Natural killer cell treated with Interleukin-12 subunit alpha and Interleukin-12 subunit beta and Interleukin-15 and Interleukin-18, amount 100 ng/mL, for 72 hours (primary cell): ENCODE measurements at regions not wholly inside any gene's neighbourhood (a gene's known extent, or its start where the extent isn't known, plus 50 kb on each side); places are given as distances from the start of the nearest gene placed in this dataset.
"Not testable (repeated sequence)": the region's sequence is repeated elsewhere in the genome, so short reads cannot be mapped to it uniquely, and the experiment has no call there.

Source experiments
- ATAC-seq, 2 donors: fragments of 150-1000 bp; cut with Tn5 transposase in 1 of 2; sonication (Bioruptor Pico), chemical (Tn5 transposase) in 1 of 2; 2 replicates each; pipeline ENCODE4 v1.10.0; 2021
- DNase-seq: peaks from one replicate; pipeline ENCODE4 v3.0.0; 2022; ENCODE audit warnings: low spot score
- H3K27ac Mint-ChIP-seq, 2 donors: 1 replicate in 1 of 2; 2 replicates in 1 of 2; pipeline ENCODE4 v1.8.0; 2022; ENCODE audit warnings: mixed read lengths in 2 of 2, mild to moderate bottlenecking in 1 of 2, moderate library complexity in 1 of 2
- H3K27me3 Mint-ChIP-seq, 2 donors: 1 replicate in 1 of 2; 2 replicates in 1 of 2; pipeline ENCODE4 v1.8.0; 2022; ENCODE audit warnings: mixed read lengths in 2 of 2
- H3K36me3 Mint-ChIP-seq: one replicate; pipeline ENCODE4 v1.8.0; 2022; ENCODE audit warnings: mixed read lengths
- H3K4me1 Mint-ChIP-seq, 2 donors: 1 replicate in 1 of 2; 2 replicates in 1 of 2; pipeline ENCODE4 v1.8.0; 2022; ENCODE audit warnings: low read depth in 2 of 2, mixed read lengths in 2 of 2, mild to moderate bottlenecking in 1 of 2
- H3K4me3 Mint-ChIP-seq: one replicate; pipeline ENCODE4 v1.8.0; 2022; ENCODE audit warnings: mixed read lengths
- H3K9me3 Mint-ChIP-seq: 2 replicates; pipeline ENCODE4 v1.8.0; 2022; ENCODE audit warnings: mixed read lengths

GRCh38 chrX:138877746-138878145, 166.2 kb upstream of the FGF13 start:
- DNase-seq (no peak), ATAC-seq (no peak)
- H3K9me3 Mint-ChIP-seq = no peaks in the 10 kb centered on the region
- no peaks in the 10 kb centered on the region for H3K4me1 Mint-ChIP-seq
- no peak overlapping the region for H3K4me3 Mint-ChIP-seq
- H3K27ac Mint-ChIP-seq = no peak overlapping the region
- H3K36me3 Mint-ChIP-seq = no peaks in the 10 kb centered on the region
- H3K27me3 Mint-ChIP-seq = peaks cover 0 to 5% of the 10 kb centered on the region in 2 donors

- Mint-ChIP-seq H3K27ac (no peak overlapping the region), H3K27me3 (peaks cover 0 to under 1% of the 10 kb centered on the region in 2 donors), H3K36me3 (no peaks in the 10 kb centered on the region), H3K4me3 (no peak overlapping the region), H3K9me3 (no peaks in the 10 kb centered on the region), H3K4me1 (no peaks in the 10 kb centered on the region)
- DNase-seq = no peak
- ATAC-seq = no peak
These were observed 164.0 kb upstream of the FGF13 start for GRCh38 chrX:138875472-138875871.

- ATAC-seq (no peak), DNase-seq (no peak)
- Mint-ChIP-seq H3K27me3 (peaks cover 0 to 3% of the 10 kb centered on the region in 2 donors), H3K4me1 (no peaks in the 10 kb centered on the region), H3K4me3 (no peak overlapping the region), H3K9me3 (no peaks in the 10 kb centered on the region), H3K27ac (no peak overlapping the region), H3K36me3 (no peaks in the 10 kb centered on the region)
These were observed 162.9 kb upstream of the FGF13 start for GRCh38 chrX:138874271-138874935.

GRCh38 chrX:138873640-138874039, 162.1 kb upstream of the FGF13 start:
- H3K27me3 Mint-ChIP-seq, DNase-seq, ATAC-seq, H3K4me1 Mint-ChIP-seq, H3K9me3 Mint-ChIP-seq, H3K36me3 Mint-ChIP-seq, H3K4me3 Mint-ChIP-seq, H3K27ac Mint-ChIP-seq: not testable (repeated sequence)

- Mint-ChIP-seq H3K27ac (no peak overlapping the region), H3K27me3 (peaks cover 0 to 3% of the 10 kb centered on the region in 2 donors), H3K9me3 (no peaks in the 10 kb centered on the region), H3K4me1 (no peaks in the 10 kb centered on the region), H3K36me3 (no peaks in the 10 kb centered on the region), H3K4me3 (no peak overlapping the region)
- DNase-seq (no peak), ATAC-seq (no peak)
These were observed 161.0 kb upstream of the FGF13 start for GRCh38 chrX:138872537-138872936.

- Mint-ChIP-seq H3K4me3 (no peak overlapping the region), H3K4me1 (no peaks in the 10 kb centered on the region), H3K36me3 (no peaks in the 10 kb centered on the region), H3K9me3 (no peaks in the 10 kb centered on the region), H3K27me3 (peaks cover 0 to 3% of the 10 kb centered on the region in 2 donors), H3K27ac (no peak overlapping the region)
- ATAC-seq (no peak), DNase-seq (no peak)
These were observed 160.2 kb upstream of the FGF13 start for GRCh38 chrX:138871739-138872138.

- DNase-seq (no peak), ATAC-seq (no peak)
- peaks cover 0 to 7% of the 10 kb centered on the region in 2 donors for H3K27me3 Mint-ChIP-seq
- no peak overlapping the region for H3K27ac Mint-ChIP-seq
- H3K9me3 Mint-ChIP-seq = no peaks in the 10 kb centered on the region
- no peak overlapping the region for H3K4me3 Mint-ChIP-seq
- H3K36me3 Mint-ChIP-seq = no peaks in the 10 kb centered on the region
- H3K4me1 Mint-ChIP-seq = no peaks in the 10 kb centered on the region
These were observed 155.1 kb upstream of the FGF13 start for GRCh38 chrX:138866643-138867042.

GRCh38 chrX:138865093-138865649, 153.7 kb upstream of the FGF13 start:
- H3K27me3 Mint-ChIP-seq = peaks cover 0 to 6% of the 10 kb centered on the region in 2 donors
- H3K4me1 Mint-ChIP-seq = no peaks in the 10 kb centered on the region
- no peak overlapping the region for H3K4me3 Mint-ChIP-seq
- H3K9me3 Mint-ChIP-seq = no peaks in the 10 kb centered on the region
- H3K27ac Mint-ChIP-seq = no peak overlapping the region
- no peaks in the 10 kb centered on the region for H3K36me3 Mint-ChIP-seq
- no peak for DNase-seq
- no peak for ATAC-seq

- Mint-ChIP-seq H3K4me3 (no peak overlapping the region), H3K36me3 (no peaks in the 10 kb centered on the region), H3K9me3 (no peaks in the 10 kb centered on the region), H3K27me3 (peaks cover 0 to 12% of the 10 kb centered on the region in 2 donors), H3K4me1 (no peaks in the 10 kb centered on the region), H3K27ac (no peak overlapping the region)
- ATAC-seq = no peak
- DNase-seq = no peak
These were observed 147.9 kb upstream of the FGF13 start for GRCh38 chrX:138859421-138859820.

GRCh38 chrX:138858951-138859350, 147.4 kb upstream of the FGF13 start:
- DNase-seq = no peak
- H3K4me1 Mint-ChIP-seq = no peaks in the 10 kb centered on the region
- no peaks in the 10 kb centered on the region for H3K36me3 Mint-ChIP-seq
- no peak overlapping the region for H3K27ac Mint-ChIP-seq
- H3K9me3 Mint-ChIP-seq = no peaks in the 10 kb centered on the region
- no peak for ATAC-seq
- no peak overlapping the region for H3K4me3 Mint-ChIP-seq
- peaks cover 0 to 12% of the 10 kb centered on the region in 2 donors for H3K27me3 Mint-ChIP-seq

GRCh38 chrX:138858438-138858837, 146.9 kb upstream of the FGF13 start:
- Mint-ChIP-seq H3K36me3 (no peaks in the 10 kb centered on the region), H3K27ac (no peak overlapping the region), H3K27me3 (peaks cover 0 to 12% of the 10 kb centered on the region in 2 donors), H3K4me3 (no peak overlapping the region), H3K4me1 (no peaks in the 10 kb centered on the region), H3K9me3 (no peaks in the 10 kb centered on the region)
- DNase-seq (no peak), ATAC-seq (no peak)

GRCh38 chrX:138856881-138857604, 145.5 kb upstream of the FGF13 start:
- no peaks in the 10 kb centered on the region for H3K9me3 Mint-ChIP-seq
- H3K27ac Mint-ChIP-seq = no peak overlapping the region
- peaks cover 0 to 9% of the 10 kb centered on the region in 2 donors for H3K27me3 Mint-ChIP-seq
- DNase-seq = no peak
- no peak for ATAC-seq
- no peaks in the 10 kb centered on the region for H3K4me1 Mint-ChIP-seq
- no peaks in the 10 kb centered on the region for H3K36me3 Mint-ChIP-seq
- H3K4me3 Mint-ChIP-seq = no peak overlapping the region

GRCh38 chrX:138853936-138854335, 142.4 kb upstream of the FGF13 start:
- no peaks in the 10 kb centered on the region for H3K36me3 Mint-ChIP-seq
- H3K27me3 Mint-ChIP-seq = peaks cover 0 to 7% of the 10 kb centered on the region in 2 donors
- ATAC-seq = no peak
- H3K4me1 Mint-ChIP-seq = no peaks in the 10 kb centered on the region
- no peak overlapping the region for H3K4me3 Mint-ChIP-seq
- H3K27ac Mint-ChIP-seq = no peak overlapping the region
- no peak for DNase-seq
- no peaks in the 10 kb centered on the region for H3K9me3 Mint-ChIP-seq

- H3K27me3 Mint-ChIP-seq = peaks cover 0 to 2% of the 10 kb centered on the region in 2 donors
- H3K36me3 Mint-ChIP-seq = no peaks in the 10 kb centered on the region
- no peak overlapping the region for H3K27ac Mint-ChIP-seq
These were observed 138.0 kb upstream of the FGF13 start for GRCh38 chrX:138849521-138849920.

More at GRCh38 chrX:138849521-138849920, 138.0 kb upstream of the FGF13 start:
- no peaks in the 10 kb centered on the region for H3K9me3 Mint-ChIP-seq
- ATAC-seq (no peak), DNase-seq (no peak)
- no peaks in the 10 kb centered on the region for H3K4me1 Mint-ChIP-seq
- H3K4me3 Mint-ChIP-seq = no peak overlapping the region
